ENCODE measurements at regions not wholly inside any gene's neighbourhood (a gene's known extent, or its start where the extent isn't known, plus 50 kb on each side); places are given as distances from the start of the nearest gene placed in this dataset.

DNA sequence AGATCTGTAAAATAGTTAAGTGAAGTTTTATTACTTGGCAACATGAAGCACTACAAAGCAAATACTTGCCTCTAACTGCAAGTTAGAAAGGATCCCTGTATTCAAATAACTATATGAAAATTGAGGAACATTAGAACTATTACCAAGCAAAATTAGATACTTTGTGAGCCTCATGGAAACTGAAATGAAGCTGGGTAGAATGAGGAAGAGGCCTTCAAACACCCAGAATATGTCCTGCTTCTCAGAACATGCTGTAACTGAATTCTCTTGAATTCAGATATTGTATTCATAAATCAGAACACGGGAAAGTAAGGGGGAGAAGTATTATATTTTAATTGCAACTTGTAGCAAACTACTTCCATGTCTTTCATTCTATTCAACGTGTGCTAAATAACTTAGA lies 947.9 kb downstream of the PCDH17 start:
- H3K27ac Mint-ChIP-seq = no peak overlapping the region
- ATAC-seq (no peak), DNase-seq (ENCODE audit: low spot score) (no peak)
- ChIA-PET POLR2A (no interaction called here), CTCF (no interaction called here)
- H3K27me3 Mint-ChIP-seq (ENCODE audit: low read depth) = no peaks in the 10 kb centered on the region
- no peak overlapping the region for H3K4me3 Mint-ChIP-seq
- H3K36me3 Mint-ChIP-seq = peaks cover 13% of the 10 kb centered on the region
- peaks cover 17% of the 10 kb centered on the region for H3K9me3 Mint-ChIP-seq
- H3K4me1 Mint-ChIP-seq = 0 out of 2 replicates have a peak, but pooled peaks cover 4% of the 10 kb centered on the region
- TF ChIP-seq OVOL2 (CRISPR knock-in tag; IDR thresholded peaks at IDR 0.05; ENCODE audit: borderline replicate concordance) (no peak), ETV6 (CRISPR knock-in tag; IDR thresholded peaks at IDR 0.05) (no peak), FOXK1 (CRISPR knock-in tag; IDR thresholded peaks at IDR 0.05) (no peak), ATF1 (CRISPR knock-in tag; IDR thresholded peaks at IDR 0.05) (no peak), MXD4 (CRISPR knock-in tag; IDR thresholded peaks at IDR 0.05; ENCODE audit: borderline replicate concordance) (no peak), ELF4 (CRISPR knock-in tag; IDR thresholded peaks at IDR 0.05; ENCODE audit: low read depth) (no peak), ESRRA (CRISPR knock-in tag; IDR thresholded peaks at IDR 0.05; ENCODE audit: borderline replicate concordance) (no peak), ZNF416 (CRISPR knock-in tag; IDR thresholded peaks at IDR 0.05) (no peak), SOX15 (CRISPR knock-in tag; IDR thresholded peaks at IDR 0.05) (no peak), GABPB1 (CRISPR knock-in tag; IDR thresholded peaks at IDR 0.05) (no peak)
- TF ChIP-seq, protein P1, sequence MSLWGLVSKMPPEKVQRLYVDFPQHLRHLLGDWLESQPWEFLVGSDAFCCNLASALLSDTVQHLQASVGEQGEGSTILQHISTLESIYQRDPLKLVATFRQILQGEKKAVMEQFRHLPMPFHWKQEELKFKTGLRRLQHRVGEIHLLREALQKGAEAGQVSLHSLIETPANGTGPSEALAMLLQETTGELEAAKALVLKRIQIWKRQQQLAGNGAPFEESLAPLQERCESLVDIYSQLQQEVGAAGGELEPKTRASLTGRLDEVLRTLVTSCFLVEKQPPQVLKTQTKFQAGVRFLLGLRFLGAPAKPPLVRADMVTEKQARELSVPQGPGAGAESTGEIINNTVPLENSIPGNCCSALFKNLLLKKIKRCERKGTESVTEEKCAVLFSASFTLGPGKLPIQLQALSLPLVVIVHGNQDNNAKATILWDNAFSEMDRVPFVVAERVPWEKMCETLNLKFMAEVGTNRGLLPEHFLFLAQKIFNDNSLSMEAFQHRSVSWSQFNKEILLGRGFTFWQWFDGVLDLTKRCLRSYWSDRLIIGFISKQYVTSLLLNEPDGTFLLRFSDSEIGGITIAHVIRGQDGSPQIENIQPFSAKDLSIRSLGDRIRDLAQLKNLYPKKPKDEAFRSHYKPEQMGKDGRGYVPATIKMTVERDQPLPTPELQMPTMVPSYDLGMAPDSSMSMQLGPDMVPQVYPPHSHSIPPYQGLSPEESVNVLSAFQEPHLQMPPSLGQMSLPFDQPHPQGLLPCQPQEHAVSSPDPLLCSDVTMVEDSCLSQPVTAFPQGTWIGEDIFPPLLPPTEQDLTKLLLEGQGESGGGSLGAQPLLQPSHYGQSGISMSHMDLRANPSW (CRISPR knock-in tag; conservative IDR thresholded peaks at IDR 0.05; ENCODE audit: low read depth) = no peak
- TF ChIP-seq, protein P2, sequence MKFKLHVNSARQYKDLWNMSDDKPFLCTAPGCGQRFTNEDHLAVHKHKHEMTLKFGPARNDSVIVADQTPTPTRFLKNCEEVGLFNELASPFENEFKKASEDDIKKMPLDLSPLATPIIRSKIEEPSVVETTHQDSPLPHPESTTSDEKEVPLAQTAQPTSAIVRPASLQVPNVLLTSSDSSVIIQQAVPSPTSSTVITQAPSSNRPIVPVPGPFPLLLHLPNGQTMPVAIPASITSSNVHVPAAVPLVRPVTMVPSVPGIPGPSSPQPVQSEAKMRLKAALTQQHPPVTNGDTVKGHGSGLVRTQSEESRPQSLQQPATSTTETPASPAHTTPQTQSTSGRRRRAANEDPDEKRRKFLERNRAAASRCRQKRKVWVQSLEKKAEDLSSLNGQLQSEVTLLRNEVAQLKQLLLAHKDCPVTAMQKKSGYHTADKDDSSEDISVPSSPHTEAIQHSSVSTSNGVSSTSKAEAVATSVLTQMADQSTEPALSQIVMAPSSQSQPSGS (CRISPR knock-in tag; IDR thresholded peaks at IDR 0.05; ENCODE audit: borderline replicate concordance, low read depth) = no peak
- TF ChIP-seq, protein P3, sequence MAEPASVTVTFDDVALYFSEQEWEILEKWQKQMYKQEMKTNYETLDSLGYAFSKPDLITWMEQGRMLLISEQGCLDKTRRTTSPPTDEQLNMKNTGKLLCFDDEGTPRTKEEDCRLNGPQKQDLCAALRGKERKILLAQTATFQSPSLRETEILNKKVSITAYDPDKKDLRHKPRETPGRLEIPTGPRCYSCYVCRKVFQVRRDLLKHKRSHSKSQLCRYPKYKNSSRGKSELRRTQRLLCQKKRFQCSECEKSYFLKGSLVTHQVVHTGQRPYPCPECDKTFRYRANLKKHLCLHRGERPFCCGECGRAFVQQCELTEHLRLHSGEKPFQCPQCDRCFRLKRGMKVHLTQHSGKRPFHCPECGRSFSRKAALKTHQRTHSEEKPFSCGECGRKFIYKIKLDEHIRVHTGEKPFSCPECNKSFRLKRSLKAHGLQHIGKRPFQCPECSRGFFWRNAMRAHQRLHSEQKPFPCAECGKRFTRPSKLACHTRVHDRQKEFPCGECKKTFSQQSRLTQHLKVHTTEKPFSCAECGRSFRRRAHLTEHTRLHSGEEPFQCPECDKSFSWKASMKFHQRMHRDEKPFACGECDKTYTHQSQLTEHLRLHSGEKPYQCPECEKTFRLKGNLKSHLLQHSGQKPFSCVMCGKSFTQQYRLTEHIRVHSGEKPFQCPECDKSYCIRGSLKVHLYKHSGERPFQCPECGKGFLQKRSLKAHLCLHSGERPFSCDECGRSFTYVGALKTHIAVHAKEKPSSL (CRISPR knock-in tag; conservative IDR thresholded peaks at IDR 0.05) = no peak
- TF ChIP-seq, protein P4, sequence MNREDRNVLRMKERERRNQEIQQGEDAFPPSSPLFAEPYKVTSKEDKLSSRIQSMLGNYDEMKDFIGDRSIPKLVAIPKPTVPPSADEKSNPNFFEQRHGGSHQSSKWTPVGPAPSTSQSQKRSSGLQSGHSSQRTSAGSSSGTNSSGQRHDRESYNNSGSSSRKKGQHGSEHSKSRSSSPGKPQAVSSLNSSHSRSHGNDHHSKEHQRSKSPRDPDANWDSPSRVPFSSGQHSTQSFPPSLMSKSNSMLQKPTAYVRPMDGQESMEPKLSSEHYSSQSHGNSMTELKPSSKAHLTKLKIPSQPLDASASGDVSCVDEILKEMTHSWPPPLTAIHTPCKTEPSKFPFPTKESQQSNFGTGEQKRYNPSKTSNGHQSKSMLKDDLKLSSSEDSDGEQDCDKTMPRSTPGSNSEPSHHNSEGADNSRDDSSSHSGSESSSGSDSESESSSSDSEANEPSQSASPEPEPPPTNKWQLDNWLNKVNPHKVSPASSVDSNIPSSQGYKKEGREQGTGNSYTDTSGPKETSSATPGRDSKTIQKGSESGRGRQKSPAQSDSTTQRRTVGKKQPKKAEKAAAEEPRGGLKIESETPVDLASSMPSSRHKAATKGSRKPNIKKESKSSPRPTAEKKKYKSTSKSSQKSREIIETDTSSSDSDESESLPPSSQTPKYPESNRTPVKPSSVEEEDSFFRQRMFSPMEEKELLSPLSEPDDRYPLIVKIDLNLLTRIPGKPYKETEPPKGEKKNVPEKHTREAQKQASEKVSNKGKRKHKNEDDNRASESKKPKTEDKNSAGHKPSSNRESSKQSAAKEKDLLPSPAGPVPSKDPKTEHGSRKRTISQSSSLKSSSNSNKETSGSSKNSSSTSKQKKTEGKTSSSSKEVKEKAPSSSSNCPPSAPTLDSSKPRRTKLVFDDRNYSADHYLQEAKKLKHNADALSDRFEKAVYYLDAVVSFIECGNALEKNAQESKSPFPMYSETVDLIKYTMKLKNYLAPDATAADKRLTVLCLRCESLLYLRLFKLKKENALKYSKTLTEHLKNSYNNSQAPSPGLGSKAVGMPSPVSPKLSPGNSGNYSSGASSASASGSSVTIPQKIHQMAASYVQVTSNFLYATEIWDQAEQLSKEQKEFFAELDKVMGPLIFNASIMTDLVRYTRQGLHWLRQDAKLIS (CRISPR knock-in tag; IDR thresholded peaks at IDR 0.05; ENCODE audit: borderline replicate concordance) = no peak
- TF ChIP-seq, protein P5, sequence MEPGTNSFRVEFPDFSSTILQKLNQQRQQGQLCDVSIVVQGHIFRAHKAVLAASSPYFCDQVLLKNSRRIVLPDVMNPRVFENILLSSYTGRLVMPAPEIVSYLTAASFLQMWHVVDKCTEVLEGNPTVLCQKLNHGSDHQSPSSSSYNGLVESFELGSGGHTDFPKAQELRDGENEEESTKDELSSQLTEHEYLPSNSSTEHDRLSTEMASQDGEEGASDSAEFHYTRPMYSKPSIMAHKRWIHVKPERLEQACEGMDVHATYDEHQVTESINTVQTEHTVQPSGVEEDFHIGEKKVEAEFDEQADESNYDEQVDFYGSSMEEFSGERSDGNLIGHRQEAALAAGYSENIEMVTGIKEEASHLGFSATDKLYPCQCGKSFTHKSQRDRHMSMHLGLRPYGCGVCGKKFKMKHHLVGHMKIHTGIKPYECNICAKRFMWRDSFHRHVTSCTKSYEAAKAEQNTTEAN (CRISPR knock-in tag; IDR thresholded peaks at IDR 0.05) = no peak
- TF ChIP-seq, protein P6, sequence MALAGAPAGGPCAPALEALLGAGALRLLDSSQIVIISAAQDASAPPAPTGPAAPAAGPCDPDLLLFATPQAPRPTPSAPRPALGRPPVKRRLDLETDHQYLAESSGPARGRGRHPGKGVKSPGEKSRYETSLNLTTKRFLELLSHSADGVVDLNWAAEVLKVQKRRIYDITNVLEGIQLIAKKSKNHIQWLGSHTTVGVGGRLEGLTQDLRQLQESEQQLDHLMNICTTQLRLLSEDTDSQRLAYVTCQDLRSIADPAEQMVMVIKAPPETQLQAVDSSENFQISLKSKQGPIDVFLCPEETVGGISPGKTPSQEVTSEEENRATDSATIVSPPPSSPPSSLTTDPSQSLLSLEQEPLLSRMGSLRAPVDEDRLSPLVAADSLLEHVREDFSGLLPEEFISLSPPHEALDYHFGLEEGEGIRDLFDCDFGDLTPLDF (CRISPR knock-in tag; IDR thresholded peaks at IDR 0.05) = no peak
- TF ChIP-seq, protein P7, sequence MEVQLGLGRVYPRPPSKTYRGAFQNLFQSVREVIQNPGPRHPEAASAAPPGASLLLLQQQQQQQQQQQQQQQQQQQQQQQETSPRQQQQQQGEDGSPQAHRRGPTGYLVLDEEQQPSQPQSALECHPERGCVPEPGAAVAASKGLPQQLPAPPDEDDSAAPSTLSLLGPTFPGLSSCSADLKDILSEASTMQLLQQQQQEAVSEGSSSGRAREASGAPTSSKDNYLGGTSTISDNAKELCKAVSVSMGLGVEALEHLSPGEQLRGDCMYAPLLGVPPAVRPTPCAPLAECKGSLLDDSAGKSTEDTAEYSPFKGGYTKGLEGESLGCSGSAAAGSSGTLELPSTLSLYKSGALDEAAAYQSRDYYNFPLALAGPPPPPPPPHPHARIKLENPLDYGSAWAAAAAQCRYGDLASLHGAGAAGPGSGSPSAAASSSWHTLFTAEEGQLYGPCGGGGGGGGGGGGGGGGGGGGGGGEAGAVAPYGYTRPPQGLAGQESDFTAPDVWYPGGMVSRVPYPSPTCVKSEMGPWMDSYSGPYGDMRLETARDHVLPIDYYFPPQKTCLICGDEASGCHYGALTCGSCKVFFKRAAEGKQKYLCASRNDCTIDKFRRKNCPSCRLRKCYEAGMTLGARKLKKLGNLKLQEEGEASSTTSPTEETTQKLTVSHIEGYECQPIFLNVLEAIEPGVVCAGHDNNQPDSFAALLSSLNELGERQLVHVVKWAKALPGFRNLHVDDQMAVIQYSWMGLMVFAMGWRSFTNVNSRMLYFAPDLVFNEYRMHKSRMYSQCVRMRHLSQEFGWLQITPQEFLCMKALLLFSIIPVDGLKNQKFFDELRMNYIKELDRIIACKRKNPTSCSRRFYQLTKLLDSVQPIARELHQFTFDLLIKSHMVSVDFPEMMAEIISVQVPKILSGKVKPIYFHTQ (CRISPR knock-in tag; IDR thresholded peaks at IDR 0.05) = no peak
- TF ChIP-seq, protein P8, sequence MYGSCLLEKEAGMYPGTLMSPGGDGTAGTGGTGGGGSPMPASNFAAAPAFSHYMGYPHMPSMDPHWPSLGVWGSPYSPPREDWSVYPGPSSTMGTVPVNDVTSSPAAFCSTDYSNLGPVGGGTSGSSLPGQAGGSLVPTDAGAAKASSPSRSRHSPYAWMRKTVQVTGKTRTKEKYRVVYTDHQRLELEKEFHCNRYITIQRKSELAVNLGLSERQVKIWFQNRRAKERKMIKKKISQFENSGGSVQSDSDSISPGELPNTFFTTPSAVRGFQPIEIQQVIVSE (CRISPR knock-in tag; IDR thresholded peaks at IDR 0.05; ENCODE audit: borderline replicate concordance) = no peak
- TF ChIP-seq, protein P9, sequence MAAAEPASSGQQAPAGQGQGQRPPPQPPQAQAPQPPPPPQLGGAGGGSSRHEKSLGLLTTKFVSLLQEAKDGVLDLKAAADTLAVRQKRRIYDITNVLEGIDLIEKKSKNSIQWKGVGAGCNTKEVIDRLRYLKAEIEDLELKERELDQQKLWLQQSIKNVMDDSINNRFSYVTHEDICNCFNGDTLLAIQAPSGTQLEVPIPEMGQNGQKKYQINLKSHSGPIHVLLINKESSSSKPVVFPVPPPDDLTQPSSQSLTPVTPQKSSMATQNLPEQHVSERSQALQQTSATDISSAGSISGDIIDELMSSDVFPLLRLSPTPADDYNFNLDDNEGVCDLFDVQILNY (CRISPR knock-in tag; IDR thresholded peaks at IDR 0.05) = no peak

Data from WTC11 (cell line).